ENCODE measurements at regions not wholly inside any gene's neighbourhood (a gene's known extent, or its start where the extent isn't known, plus 50 kb on each side); places are given as distances from the start of the nearest gene placed in this dataset.

DNA sequence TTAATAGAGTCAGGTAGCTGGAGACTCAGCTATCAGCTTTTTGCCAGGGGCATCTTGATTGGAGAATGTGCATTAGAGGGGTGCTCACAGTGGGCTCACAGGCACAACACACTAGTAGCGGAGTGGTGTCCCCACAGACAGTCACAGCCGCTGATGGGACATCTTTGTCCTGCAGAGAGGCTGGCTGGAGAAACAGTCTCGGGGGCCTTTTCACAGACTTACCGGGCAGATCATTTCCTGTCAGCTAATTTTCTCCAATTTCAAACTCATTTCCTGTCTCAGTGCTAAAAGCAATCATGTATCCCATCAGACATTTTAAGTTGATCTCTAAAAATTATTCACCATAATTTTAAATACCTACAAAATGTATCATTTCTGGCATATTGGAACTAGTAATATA lies 562.6 kb downstream of the DCDC2C start:
- H3K36me3 ChIP-seq (ENCODE audit: insufficient read depth, insufficient read length, low read length): no peaks in the 10 kb centered on the region
- DNase-seq (ENCODE audit: low read depth, low spot score): no peak
- H3K9ac ChIP-seq (ENCODE audit: insufficient read length, low read depth): no peak overlapping the region
- H3K9me3 ChIP-seq (ENCODE audit: insufficient read depth, low read length): no peaks in the 10 kb centered on the region
- H3K27me3 ChIP-seq (ENCODE audit: insufficient read depth, insufficient read length): no peaks in the 10 kb centered on the region
- TF ChIP-seq ZNF274 (IDR thresholded peaks at IDR 0.05; ENCODE audit: low read depth, low read length) (no peak), YY1 (IDR thresholded peaks at IDR 0.05; ENCODE audit: insufficient read depth, insufficient read length) (no peak), SUZ12 (IDR thresholded peaks at IDR 0.05; ENCODE audit: extremely low read depth, insufficient read depth, insufficient read length) (no peak)
- no peaks in the 10 kb centered on the region for H3K4me1 ChIP-seq (ENCODE audit: insufficient read depth, insufficient read length)
- H3K4me3 ChIP-seq (ENCODE audit: insufficient read length, low read depth): no peak overlapping the region

DNA sequence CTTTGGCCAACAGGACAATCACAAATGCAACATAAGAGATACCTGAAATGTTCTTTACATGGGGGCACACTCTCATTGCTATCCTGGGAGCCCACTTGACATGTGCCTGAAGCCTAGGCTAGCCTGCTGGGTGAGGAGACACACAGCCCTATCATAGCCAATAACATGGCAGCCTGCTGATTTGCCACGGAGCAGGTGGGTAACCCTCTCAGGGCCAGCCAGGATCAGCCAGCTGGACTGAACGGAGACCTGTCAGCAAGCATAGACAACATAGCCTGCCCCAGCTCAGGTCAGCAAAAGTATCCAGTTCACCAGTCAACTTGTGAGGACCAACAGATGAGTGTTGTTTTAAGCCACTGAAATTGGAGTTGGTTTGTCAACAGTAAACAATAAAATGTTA lies 566.5 kb downstream of the DCDC2C start:
- Histone ChIP-seq H3K36me3 (ENCODE audit: insufficient read depth, insufficient read length, low read length) (no peaks in the 10 kb centered on the region), H3K9me3 (ENCODE audit: insufficient read depth, low read length) (no peaks in the 10 kb centered on the region), H3K9ac (ENCODE audit: insufficient read length, low read depth) (no peak overlapping the region), H3K4me3 (ENCODE audit: insufficient read length, low read depth) (no peak overlapping the region), H3K27me3 (ENCODE audit: insufficient read depth, insufficient read length) (no peaks in the 10 kb centered on the region), H3K4me1 (ENCODE audit: insufficient read depth, insufficient read length) (no peaks in the 10 kb centered on the region)
- no peak for DNase-seq (ENCODE audit: low read depth, low spot score)
- TF ChIP-seq YY1 (IDR thresholded peaks at IDR 0.05; ENCODE audit: insufficient read depth, insufficient read length) (no peak), ZNF274 (IDR thresholded peaks at IDR 0.05; ENCODE audit: low read depth, low read length) (no peak), SUZ12 (IDR thresholded peaks at IDR 0.05; ENCODE audit: extremely low read depth, insufficient read depth, insufficient read length) (no peak)

DNA sequence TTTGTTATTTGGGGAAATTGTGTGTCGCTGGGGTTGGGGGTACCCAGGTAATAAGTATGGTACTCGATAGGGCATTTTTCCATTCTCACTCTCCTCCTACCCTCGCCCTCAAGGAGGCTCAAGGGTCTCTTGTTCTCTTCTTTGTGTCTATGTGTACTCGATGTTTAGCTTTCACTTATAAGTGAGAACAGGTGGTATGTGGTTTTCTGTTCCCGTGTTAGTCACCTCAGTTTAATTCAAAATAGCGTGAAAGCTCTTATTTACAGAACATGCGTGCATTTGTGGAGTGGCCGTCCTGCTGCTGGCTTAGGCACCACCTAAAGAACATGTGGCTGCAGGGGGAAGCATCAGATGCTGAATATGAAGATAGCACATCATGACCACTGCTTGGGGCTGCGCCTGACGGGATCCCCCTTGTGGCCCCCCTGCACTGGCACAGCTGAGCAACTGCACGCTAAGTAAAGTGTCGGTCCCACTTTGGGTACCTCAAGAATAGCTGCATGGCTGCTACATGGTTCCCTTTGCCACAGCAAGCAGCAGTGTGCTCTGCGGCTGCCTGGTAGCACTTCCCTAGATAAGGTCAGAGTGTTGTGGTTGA lies 569.0 kb downstream of the DCDC2C start:
- TF ChIP-seq SUZ12 (IDR thresholded peaks at IDR 0.05; ENCODE audit: extremely low read depth, insufficient read depth, insufficient read length) (no peak), YY1 (IDR thresholded peaks at IDR 0.05; ENCODE audit: insufficient read depth, insufficient read length) (no peak), ZNF274 (IDR thresholded peaks at IDR 0.05; ENCODE audit: low read depth, low read length) (no peak)
- no peak overlapping the region for H3K4me3 ChIP-seq (ENCODE audit: insufficient read length, low read depth)

DNA sequence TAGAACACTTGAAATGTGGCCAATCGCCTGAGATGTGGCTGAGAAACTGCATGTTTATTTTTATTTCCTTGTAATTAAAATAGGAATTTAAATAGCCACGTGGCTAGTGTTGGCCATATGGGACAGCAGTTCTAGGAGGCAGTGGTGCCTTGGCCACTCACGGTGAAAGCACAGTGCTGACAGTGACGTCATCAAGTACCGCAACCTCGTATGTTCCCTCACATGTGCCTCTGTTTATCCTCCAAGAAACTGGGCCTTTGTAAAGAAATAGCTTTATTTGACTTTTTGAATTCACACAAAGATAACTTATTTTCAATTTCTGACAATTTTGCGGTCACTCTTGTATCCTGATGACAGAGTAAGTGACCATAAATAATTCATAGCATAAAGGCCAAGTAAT lies 575.0 kb downstream of the DCDC2C start:
- Histone ChIP-seq H3K9ac (ENCODE audit: insufficient read length, low read depth) (no peak overlapping the region), H3K9me3 (ENCODE audit: insufficient read depth, low read length) (no peaks in the 10 kb centered on the region), H3K4me3 (ENCODE audit: insufficient read length, low read depth) (no peak overlapping the region), H3K36me3 (ENCODE audit: insufficient read depth, insufficient read length, low read length) (no peaks in the 10 kb centered on the region), H3K4me1 (ENCODE audit: insufficient read depth, insufficient read length) (no peaks in the 10 kb centered on the region), H3K27me3 (ENCODE audit: insufficient read depth, insufficient read length) (no peaks in the 10 kb centered on the region)
- TF ChIP-seq SUZ12 (IDR thresholded peaks at IDR 0.05; ENCODE audit: extremely low read depth, insufficient read depth, insufficient read length): no peak
- no peak for TF ChIP-seq ZNF274 (IDR thresholded peaks at IDR 0.05; ENCODE audit: low read depth, low read length)
- no peak for TF ChIP-seq YY1 (IDR thresholded peaks at IDR 0.05; ENCODE audit: insufficient read depth, insufficient read length)
- no peak for DNase-seq (ENCODE audit: low read depth, low spot score)

More for the DNA sequence above, 569.0 kb downstream of the DCDC2C start:
- H3K36me3 ChIP-seq (ENCODE audit: insufficient read depth, insufficient read length, low read length): no peaks in the 10 kb centered on the region
- no peaks in the 10 kb centered on the region for H3K9me3 ChIP-seq (ENCODE audit: insufficient read depth, low read length)
- no peak for DNase-seq (ENCODE audit: low read depth, low spot score)
- no peak overlapping the region for H3K9ac ChIP-seq (ENCODE audit: insufficient read length, low read depth)
- no peaks in the 10 kb centered on the region for H3K27me3 ChIP-seq (ENCODE audit: insufficient read depth, insufficient read length)
- H3K4me1 ChIP-seq (ENCODE audit: insufficient read depth, insufficient read length): no peaks in the 10 kb centered on the region

DNA sequence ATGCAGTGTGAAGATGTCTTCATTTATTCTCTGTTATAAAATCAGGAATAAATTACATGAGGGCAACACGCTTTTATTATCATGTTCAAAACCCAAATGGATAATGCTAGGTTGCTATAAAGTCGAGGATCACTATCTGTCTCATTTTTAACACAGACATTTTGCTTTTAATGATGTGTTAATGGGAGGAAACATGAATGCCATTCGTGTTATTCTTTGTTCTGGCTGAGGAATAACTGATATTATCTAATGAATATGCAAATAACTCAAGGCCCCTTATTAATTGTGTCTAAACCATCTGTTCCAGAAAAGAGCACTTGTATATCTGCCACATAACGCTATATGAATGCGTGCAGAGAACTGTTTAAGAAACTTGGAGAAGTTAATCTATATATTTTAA lies 576.1 kb downstream of the DCDC2C start:
- no peak overlapping the region for H3K4me3 ChIP-seq (ENCODE audit: insufficient read length, low read depth)
- TF ChIP-seq YY1 (IDR thresholded peaks at IDR 0.05; ENCODE audit: insufficient read depth, insufficient read length) (no peak), ZNF274 (IDR thresholded peaks at IDR 0.05; ENCODE audit: low read depth, low read length) (no peak), SUZ12 (IDR thresholded peaks at IDR 0.05; ENCODE audit: extremely low read depth, insufficient read depth, insufficient read length) (no peak)
- H3K4me1 ChIP-seq (ENCODE audit: insufficient read depth, insufficient read length): no peaks in the 10 kb centered on the region
- no peak for DNase-seq (ENCODE audit: low read depth, low spot score)
- H3K27me3 ChIP-seq (ENCODE audit: insufficient read depth, insufficient read length): no peaks in the 10 kb centered on the region
- H3K9ac ChIP-seq (ENCODE audit: insufficient read length, low read depth): no peak overlapping the region
- no peaks in the 10 kb centered on the region for H3K36me3 ChIP-seq (ENCODE audit: insufficient read depth, insufficient read length, low read length)
- no peaks in the 10 kb centered on the region for H3K9me3 ChIP-seq (ENCODE audit: insufficient read depth, low read length)

DNA sequence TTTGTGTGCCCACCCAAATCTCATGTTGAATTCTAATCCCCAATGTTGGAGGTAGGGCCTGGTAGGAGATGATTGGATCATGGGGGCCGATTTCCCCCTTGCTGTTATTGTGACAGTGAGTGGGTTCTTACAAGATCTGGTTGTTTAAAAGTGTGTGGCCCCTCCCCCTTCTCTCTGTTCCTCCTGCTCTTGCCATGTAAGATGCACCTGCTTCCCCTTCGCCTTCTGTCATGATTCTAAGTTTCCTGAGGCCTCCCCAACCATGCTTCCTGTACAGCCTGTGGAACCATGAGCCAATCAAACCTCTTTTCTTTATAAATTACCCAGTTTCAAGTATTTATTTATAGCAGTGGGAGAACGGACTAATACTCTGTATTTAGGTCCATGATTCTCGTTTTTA lies 588.1 kb downstream of the DCDC2C start:
- Histone ChIP-seq H3K4me1 (ENCODE audit: insufficient read depth, insufficient read length) (no peaks in the 10 kb centered on the region), H3K9ac (ENCODE audit: insufficient read length, low read depth) (no peak overlapping the region), H3K4me3 (ENCODE audit: insufficient read length, low read depth) (no peak overlapping the region), H3K36me3 (ENCODE audit: insufficient read depth, insufficient read length, low read length) (no peaks in the 10 kb centered on the region), H3K27me3 (ENCODE audit: insufficient read depth, insufficient read length) (no peaks in the 10 kb centered on the region), H3K9me3 (ENCODE audit: insufficient read depth, low read length) (no peaks in the 10 kb centered on the region)
- no peak for TF ChIP-seq ZNF274 (IDR thresholded peaks at IDR 0.05; ENCODE audit: low read depth, low read length)
- no peak for TF ChIP-seq SUZ12 (IDR thresholded peaks at IDR 0.05; ENCODE audit: extremely low read depth, insufficient read depth, insufficient read length)
- no peak for TF ChIP-seq YY1 (IDR thresholded peaks at IDR 0.05; ENCODE audit: insufficient read depth, insufficient read length)
- DNase-seq (ENCODE audit: low read depth, low spot score): no peak

DNA sequence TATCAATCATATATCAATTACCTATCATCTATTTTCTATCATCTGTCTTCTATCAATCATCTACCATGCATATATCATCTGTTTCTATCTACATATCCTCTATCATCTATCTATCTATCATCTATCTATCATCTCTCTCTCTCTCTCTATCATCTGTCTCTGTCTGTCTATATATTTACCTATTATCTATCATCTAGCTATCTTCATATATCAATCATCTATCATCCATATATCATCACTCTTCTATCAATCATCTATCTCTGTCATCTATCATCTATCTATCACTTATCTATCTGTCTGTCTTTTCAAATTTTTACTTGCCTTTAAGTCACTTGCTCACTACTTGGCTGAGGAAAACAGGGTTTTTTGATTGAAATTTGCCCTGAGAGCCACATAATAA lies 592.3 kb downstream of the DCDC2C start:
- Histone ChIP-seq H3K4me3 (ENCODE audit: insufficient read length, low read depth) (no peak overlapping the region), H3K36me3 (ENCODE audit: insufficient read depth, insufficient read length, low read length) (no peaks in the 10 kb centered on the region), H3K9me3 (ENCODE audit: insufficient read depth, low read length) (no peaks in the 10 kb centered on the region), H3K9ac (ENCODE audit: insufficient read length, low read depth) (no peak overlapping the region), H3K4me1 (ENCODE audit: insufficient read depth, insufficient read length) (no peaks in the 10 kb centered on the region), H3K27me3 (ENCODE audit: insufficient read depth, insufficient read length) (no peaks in the 10 kb centered on the region)
- TF ChIP-seq ZNF274 (IDR thresholded peaks at IDR 0.05; ENCODE audit: low read depth, low read length) (no peak), SUZ12 (IDR thresholded peaks at IDR 0.05; ENCODE audit: extremely low read depth, insufficient read depth, insufficient read length) (no peak), YY1 (IDR thresholded peaks at IDR 0.05; ENCODE audit: insufficient read depth, insufficient read length) (no peak)
- DNase-seq (ENCODE audit: low read depth, low spot score): no peak
